ENCODE measurements at regions not wholly inside any gene's neighbourhood (a gene's known extent, or its start where the extent isn't known, plus 50 kb on each side); places are given as distances from the start of the nearest gene placed in this dataset.

DNA sequence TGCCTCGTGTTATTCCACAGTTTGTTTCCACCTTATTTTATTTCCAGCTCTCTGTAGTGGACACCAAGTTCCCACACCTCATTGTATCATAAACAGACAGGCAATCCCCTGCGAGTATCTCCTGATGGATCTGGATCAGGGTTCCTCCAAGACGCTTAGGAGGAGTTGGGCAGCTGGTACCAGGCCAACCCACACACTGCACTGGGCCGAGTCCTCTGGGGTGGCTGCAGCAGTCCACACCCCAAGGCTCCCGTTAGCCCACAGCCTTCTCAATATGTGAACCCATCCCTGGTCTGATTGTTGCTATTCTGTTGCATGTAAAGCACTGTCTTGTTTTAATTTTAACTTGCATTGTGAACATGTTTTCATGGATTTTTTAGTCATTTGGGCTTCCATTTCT lies 178.8 kb upstream of the RAB6C start:
- Histone ChIP-seq H3K9ac (ENCODE audit: low read length) (no peak overlapping the region), H3K79me2 (ENCODE audit: low read length) (no peaks in the 10 kb centered on the region), H3K27me3 (ENCODE audit: low read depth, low read length) (peaks cover 15% of the 10 kb centered on the region), H3K27ac (ENCODE audit: low read length) (no peak overlapping the region), H4K20me1 (ENCODE audit: insufficient read depth, low read length) (no peaks in the 10 kb centered on the region), H3K4me3 (ENCODE audit: low read length) (no peak overlapping the region), H3K4me1 (ENCODE audit: low read length) (no peaks in the 10 kb centered on the region), H3K4me2 (ENCODE audit: low read length) (no peak overlapping the region), H2AFZ (ENCODE audit: low read depth, low read length) (no peak overlapping the region), H3K9me3 (ENCODE audit: insufficient read depth, low read length) (no peaks in the 10 kb centered on the region), H3K36me3 (replicated peaks; ENCODE audit: low read depth, low read length) (no peaks in the 10 kb centered on the region)
- TF ChIP-seq, protein P1, sequence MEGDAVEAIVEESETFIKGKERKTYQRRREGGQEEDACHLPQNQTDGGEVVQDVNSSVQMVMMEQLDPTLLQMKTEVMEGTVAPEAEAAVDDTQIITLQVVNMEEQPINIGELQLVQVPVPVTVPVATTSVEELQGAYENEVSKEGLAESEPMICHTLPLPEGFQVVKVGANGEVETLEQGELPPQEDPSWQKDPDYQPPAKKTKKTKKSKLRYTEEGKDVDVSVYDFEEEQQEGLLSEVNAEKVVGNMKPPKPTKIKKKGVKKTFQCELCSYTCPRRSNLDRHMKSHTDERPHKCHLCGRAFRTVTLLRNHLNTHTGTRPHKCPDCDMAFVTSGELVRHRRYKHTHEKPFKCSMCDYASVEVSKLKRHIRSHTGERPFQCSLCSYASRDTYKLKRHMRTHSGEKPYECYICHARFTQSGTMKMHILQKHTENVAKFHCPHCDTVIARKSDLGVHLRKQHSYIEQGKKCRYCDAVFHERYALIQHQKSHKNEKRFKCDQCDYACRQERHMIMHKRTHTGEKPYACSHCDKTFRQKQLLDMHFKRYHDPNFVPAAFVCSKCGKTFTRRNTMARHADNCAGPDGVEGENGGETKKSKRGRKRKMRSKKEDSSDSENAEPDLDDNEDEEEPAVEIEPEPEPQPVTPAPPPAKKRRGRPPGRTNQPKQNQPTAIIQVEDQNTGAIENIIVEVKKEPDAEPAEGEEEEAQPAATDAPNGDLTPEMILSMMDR (IDR thresholded peaks at IDR 0.05; ENCODE audit: low read depth, low read length) = no peak
- no peak for TF ChIP-seq EZH2phosphoT487 (IDR thresholded peaks at IDR 0.05; ENCODE audit: low read depth)

GRCh38 chr2:129801575-129801974 lies 177.9 kb upstream of the RAB6C start:
- Histone ChIP-seq H3K36me3 (replicated peaks; ENCODE audit: low read depth, low read length) (no peaks in the 10 kb centered on the region), H3K27ac (ENCODE audit: low read length) (no peak overlapping the region)

GRCh38 chr2:129802290-129802689 lies 177.2 kb upstream of the RAB6C start:
- Histone ChIP-seq H3K9me3 (ENCODE audit: insufficient read depth, low read length) (no peaks in the 10 kb centered on the region), H3K4me1 (ENCODE audit: low read length) (no peaks in the 10 kb centered on the region), H4K20me1 (ENCODE audit: insufficient read depth, low read length) (no peaks in the 10 kb centered on the region), H3K36me3 (replicated peaks; ENCODE audit: low read depth, low read length) (no peaks in the 10 kb centered on the region), H3K9ac (ENCODE audit: low read length) (no peak overlapping the region), H2AFZ (ENCODE audit: low read depth, low read length) (no peak overlapping the region), H3K27me3 (ENCODE audit: low read depth, low read length) (peaks cover 15% of the 10 kb centered on the region), H3K27ac (ENCODE audit: low read length) (no peak overlapping the region), H3K79me2 (ENCODE audit: low read length) (no peaks in the 10 kb centered on the region), H3K4me2 (ENCODE audit: low read length) (no peak overlapping the region), H3K4me3 (ENCODE audit: low read length) (no peak overlapping the region)
- no peak for TF ChIP-seq EZH2phosphoT487 (IDR thresholded peaks at IDR 0.05; ENCODE audit: low read depth)
- TF ChIP-seq, protein P1 (IDR thresholded peaks at IDR 0.05; ENCODE audit: low read depth, low read length) = no peak

More at GRCh38 chr2:129801575-129801974, 177.9 kb upstream of the RAB6C start:
- no peak overlapping the region for H3K9ac ChIP-seq (ENCODE audit: low read length)
- no peaks in the 10 kb centered on the region for H4K20me1 ChIP-seq (ENCODE audit: insufficient read depth, low read length)
- H3K4me3 ChIP-seq (ENCODE audit: low read length) = no peak overlapping the region
- H3K4me2 ChIP-seq (ENCODE audit: low read length) = no peak overlapping the region
- H3K4me1 ChIP-seq (ENCODE audit: low read length) = no peaks in the 10 kb centered on the region
- peaks cover 15% of the 10 kb centered on the region for H3K27me3 ChIP-seq (ENCODE audit: low read depth, low read length)
- TF ChIP-seq, protein P1 (IDR thresholded peaks at IDR 0.05; ENCODE audit: low read depth, low read length) = no peak
- no peak for TF ChIP-seq EZH2phosphoT487 (IDR thresholded peaks at IDR 0.05; ENCODE audit: low read depth)
- no peaks in the 10 kb centered on the region for H3K9me3 ChIP-seq (ENCODE audit: insufficient read depth, low read length)
- no peaks in the 10 kb centered on the region for H3K79me2 ChIP-seq (ENCODE audit: low read length)
- no peak overlapping the region for H2AFZ ChIP-seq (ENCODE audit: low read depth, low read length)

DNA sequence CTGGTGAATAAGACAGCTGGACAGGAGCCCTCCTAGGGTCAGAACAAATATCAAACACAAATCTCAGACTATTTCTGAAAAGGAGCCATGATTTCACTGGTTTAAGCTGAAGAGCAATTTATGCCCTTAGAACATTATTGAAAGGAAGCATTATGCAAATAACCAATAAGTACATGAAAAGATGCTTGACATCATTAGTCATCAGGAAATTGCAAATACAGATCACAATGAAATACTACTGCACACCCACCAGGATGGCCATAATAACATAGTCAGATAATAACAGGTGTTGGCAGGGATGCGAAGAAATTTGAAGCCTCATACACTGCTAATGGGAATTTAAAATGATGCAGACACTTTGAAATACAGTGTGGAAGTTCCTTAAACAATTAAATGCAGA lies 176.4 kb upstream of the RAB6C start:
- Histone ChIP-seq H3K4me2 (ENCODE audit: low read length) (no peak overlapping the region), H3K4me3 (ENCODE audit: low read length) (no peak overlapping the region), H2AFZ (ENCODE audit: low read depth, low read length) (no peak overlapping the region), H3K4me1 (ENCODE audit: low read length) (no peaks in the 10 kb centered on the region), H3K27ac (ENCODE audit: low read length) (no peak overlapping the region), H4K20me1 (ENCODE audit: insufficient read depth, low read length) (no peaks in the 10 kb centered on the region), H3K79me2 (ENCODE audit: low read length) (no peaks in the 10 kb centered on the region), H3K9ac (ENCODE audit: low read length) (no peak overlapping the region), H3K36me3 (replicated peaks; ENCODE audit: low read depth, low read length) (no peaks in the 10 kb centered on the region), H3K27me3 (ENCODE audit: low read depth, low read length) (peaks cover 15% of the 10 kb centered on the region), H3K9me3 (ENCODE audit: insufficient read depth, low read length) (no peaks in the 10 kb centered on the region)
- TF ChIP-seq, protein P1 (IDR thresholded peaks at IDR 0.05; ENCODE audit: low read depth, low read length) = no peak
- TF ChIP-seq EZH2phosphoT487 (IDR thresholded peaks at IDR 0.05; ENCODE audit: low read depth) = no peak
